ENCODE measurements at regions not wholly inside any gene's neighbourhood (a gene's known extent, or its start where the extent isn't known, plus 50 kb on each side); places are given as distances from the start of the nearest gene placed in this dataset.
"Not testable (repeated sequence)": the region's sequence is repeated elsewhere in the genome, so short reads cannot be mapped to it uniquely, and the experiment has no call there.

DNA sequence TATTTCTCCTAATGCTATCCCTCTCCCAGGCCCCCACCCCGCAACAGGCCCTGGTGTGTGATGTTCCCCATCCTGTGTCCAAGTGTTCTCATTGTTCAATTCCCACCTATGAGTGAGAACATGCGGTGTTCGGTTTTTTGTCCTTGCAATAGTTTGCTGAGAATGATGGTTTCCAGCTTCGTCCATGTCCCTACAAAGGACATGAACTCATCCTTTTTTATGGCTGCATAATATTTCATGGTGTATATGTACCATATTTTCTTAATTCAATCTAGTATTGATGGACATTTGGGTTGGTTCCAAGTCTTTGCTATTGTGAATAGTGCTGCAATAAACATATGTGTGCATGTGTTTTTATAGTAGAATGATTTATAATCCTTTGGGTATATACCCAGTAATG is 1270.3 kb downstream of the UQCRFS1 start:
- DNase-seq (ENCODE audit: low read depth) = not testable (repeated sequence)

DNA sequence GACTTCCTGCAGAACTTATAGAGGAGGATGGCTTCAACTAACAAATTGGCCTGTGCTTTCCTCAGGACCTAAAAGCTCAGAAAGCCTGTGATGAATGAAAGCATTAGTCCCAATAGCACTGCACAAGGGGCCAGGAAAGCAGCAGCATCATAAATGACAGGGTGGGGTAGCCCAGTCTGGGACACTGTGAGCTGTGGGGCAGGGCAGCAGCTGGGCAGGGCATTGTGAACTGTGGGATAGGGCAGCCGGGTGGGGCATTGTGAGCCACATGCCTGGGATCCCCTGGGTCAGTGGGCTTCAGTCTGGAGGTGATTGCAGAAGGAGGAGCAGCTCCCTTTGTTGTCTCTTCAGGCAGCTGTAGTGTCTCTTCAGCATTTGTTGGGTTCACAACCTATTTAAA is 1276.8 kb downstream of the UQCRFS1 start:
- no peak for DNase-seq (ENCODE audit: low read depth)

DNA sequence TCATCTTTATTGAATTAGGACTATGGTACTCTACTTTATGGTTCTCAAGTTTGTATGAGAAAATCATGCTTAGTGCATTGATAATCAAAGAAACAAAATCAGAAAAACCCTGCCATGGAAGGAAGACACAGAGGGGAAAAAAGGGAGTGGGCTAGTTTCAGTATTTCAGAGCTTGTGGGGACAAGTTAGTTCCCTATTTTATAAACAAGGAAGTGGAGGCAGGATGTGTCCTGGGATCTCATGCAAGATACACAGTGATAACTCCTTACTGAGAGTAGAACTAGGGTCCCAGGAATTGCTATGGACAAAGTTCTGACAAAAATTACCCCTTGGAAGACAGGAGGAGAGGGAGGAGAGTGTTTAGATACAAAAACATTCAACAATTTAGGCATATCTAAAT is 1277.3 kb downstream of the UQCRFS1 start:
- no peak for DNase-seq (ENCODE audit: low read depth)

DNA sequence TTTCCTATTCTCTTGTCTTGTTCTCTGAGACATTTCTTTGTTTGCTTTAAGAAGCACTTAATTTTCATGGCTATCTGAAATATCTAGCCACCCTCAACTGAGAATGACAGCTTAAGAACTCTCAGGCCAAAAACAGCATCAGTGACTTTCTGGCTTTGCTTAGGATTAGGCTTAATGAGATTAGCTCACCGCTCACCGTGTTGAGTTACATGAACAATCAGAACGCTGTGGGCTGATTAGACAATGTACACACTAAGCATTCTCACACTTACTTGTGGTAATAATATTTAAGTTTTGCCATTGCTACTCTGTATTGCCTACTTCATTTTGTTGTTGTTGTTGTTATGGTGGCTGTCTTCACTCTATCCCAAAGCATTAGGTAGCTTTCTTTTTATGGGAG is 1283.6 kb downstream of the UQCRFS1 start:
- no peak for DNase-seq (ENCODE audit: low read depth)

DNA sequence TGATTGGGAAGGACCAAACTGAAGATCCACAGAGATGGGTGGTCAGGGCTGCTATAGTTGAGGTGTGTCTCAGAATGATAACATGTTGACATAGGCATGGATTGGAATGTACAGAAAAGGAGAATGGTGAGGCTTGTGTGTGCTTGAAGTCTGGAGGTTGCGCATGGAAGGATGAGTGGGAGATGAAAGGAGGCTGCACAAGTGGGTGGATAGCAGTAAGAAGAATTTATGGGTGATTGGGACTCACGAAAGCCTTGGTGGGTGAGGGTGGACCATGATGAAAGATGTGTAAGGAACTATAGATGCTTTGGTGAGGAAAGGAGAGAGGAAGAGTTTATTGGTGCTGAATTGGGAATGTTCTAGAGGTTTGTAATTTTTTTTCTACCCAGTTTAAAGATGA is 1287.7 kb downstream of the UQCRFS1 start:
- no peak for DNase-seq (ENCODE audit: low read depth)

DNA sequence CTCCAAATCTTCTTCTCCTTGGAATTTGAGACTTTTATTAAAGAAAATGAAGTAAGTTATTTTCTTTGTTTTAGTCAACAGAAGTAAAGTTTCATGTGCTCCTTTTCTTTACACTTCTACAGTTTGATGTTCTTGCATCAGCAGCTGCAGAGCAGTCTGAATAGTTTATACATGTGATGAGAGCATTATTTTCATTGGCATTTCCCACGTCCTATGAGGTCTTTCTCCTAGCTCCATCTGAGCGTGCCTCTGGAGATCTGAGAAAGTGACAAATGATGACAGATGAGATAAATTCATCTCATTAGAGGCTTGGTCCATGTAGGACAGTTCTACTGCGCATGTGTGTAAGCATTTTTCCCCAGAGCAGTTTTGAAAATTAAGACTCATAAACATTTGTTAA is 1290.0 kb downstream of the UQCRFS1 start:
- no peak for DNase-seq (ENCODE audit: low read depth)

DNA sequence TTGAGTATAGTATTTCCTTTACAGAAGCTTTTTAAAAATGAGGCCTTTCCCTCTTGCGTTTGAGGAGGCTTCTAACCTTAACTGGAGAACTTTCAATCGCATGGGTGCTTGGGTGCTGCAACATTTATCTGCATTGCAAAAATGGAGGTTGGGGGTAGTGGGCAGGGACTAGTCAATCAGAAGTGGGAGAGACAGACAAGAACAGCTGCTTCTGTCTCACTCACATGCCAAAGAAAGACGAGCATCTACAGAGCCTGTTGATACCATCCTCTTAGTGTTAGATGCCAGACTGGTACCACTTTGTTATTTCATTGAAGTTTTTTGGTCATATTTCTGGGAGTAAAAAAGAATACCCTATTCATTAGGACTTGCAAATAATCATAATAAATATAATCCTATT is 1292.2 kb downstream of the UQCRFS1 start:
- no peak for DNase-seq (ENCODE audit: low read depth)

DNA sequence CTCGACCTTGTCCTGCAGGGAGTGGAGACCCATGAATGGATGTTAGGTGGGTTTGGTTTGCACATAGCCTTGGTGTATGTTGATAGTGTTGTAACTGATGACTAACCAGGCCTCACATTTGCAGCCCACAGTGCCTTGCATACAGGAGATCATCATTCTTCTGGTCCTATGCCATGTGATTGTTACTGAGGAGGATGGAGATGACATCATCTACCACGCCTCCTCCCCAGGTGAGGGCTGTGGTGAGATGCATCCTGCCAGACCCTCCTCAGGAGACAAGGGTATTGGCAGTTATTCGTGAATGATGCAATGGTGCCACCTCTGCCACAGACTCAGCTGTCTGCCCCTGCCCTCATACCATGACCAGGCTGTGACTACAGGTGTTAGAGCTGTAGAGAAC is 1294.1 kb downstream of the UQCRFS1 start:
- DNase-seq (ENCODE audit: low read depth) = no peak

DNA sequence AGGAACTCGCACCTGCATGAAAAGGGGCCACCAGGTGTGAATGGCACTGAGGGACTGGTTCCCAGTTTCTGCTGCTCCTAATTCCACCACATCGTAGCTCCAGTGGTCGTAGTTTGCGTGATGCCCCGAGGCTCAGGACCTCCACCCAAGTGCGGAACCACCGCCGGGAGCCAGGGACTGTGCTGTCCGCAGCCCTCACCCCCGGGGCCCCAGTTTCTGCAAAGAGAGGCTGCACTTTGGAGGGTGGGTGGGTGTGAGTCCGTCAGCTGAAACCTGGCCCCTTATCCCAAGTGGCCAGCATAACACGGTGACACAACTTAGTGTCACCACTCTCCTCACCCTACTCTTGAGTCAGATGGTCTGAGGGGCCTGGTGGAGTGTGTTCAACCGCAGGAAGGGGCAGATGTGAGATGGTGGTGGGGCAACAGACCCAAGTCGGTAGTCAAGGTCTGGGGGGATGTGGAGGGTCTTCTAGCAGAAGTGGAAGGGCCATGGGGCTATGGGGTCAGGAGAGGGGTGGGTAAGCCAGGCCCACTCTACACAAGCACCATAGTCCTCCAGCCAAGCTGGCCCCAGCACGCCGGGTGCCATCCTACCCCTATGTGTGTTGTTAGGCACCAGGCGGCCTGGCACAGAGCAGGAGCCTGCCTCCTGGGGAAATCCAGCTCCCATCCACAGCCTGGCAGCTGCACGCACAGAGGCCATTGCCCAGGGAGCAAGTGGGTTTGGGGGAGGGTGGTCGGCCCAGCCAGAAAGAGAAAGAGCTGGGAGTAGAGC is 1301.6 kb downstream of the UQCRFS1 start:
- no peak for DNase-seq (ENCODE audit: low read depth)

DNA sequence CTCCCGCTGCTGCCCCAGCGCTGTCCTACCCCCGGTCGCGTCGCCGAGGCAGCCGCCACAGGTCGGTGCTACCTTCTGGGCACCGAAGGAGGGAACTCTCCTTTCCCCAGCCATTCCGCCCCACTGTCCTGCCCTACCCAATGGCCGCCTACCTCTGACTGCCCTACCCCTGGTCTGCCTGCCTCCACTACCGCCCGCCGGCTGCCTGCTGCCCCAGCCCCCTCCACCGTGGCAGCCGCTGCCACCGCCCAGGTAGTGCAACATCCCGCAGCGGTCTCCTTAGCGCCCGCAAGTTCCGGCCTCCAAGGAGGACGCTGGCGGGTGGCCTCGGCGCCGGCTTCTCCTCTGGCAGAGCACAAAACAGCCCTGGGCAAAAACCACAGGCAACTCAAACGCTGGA is 1303.1 kb downstream of the UQCRFS1 start:
- no peak for DNase-seq (ENCODE audit: low read depth)

DNA sequence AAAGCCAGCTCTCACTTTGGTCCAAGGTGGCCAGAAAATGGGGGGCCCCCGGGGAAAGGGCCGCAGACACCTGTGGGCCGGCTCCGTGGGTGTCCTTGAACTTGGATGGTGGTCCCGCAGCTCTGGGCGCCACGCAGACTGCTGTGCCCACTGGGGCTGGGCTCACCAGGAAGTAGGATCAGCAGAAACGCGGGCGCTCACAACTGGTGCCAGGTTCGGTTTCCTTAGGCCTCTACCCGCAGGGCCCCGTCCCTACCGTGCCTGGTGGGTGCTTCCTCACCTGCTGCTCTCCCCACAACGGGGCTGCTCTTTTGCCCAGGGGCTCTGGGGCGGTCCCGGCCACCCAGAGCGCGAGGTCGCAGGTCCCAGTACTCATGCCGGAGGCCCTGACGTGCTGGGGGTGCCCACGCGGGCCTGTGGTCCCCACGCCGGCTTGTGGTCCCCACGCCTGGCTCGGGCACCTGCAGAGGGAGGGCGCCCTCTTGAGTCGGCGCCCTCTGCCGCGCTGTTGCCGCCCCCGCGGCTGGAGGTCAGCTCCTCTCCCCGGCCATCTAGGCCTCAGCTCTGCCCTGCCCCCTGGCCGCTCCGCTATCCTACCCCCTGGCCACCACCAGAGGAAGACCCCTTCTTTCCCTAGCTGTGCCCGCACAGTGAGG is 1303.6 kb downstream of the UQCRFS1 start:
- DNase-seq (ENCODE audit: low read depth) = no peak

DNA sequence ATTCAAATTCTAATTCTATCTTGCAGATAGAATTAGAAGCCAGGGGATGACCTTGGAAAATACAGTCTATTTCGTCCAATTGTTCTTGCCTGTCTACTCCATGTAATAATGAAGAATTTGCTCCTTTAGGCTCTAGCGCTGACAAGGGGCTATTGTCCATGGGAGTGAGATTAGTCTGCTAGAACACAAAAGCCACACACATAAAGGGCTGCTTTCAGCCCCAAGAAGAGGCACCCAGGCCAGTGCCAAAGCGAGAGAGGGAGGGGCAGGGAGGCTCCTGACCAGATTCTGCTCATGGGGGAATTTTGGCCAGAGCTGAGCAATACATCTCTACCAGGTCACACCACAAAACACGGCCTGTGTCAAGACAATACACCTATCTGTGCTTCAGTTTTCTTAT is 1306.9 kb downstream of the UQCRFS1 start:
- DNase-seq (ENCODE audit: low read depth) = no peak

DNA sequence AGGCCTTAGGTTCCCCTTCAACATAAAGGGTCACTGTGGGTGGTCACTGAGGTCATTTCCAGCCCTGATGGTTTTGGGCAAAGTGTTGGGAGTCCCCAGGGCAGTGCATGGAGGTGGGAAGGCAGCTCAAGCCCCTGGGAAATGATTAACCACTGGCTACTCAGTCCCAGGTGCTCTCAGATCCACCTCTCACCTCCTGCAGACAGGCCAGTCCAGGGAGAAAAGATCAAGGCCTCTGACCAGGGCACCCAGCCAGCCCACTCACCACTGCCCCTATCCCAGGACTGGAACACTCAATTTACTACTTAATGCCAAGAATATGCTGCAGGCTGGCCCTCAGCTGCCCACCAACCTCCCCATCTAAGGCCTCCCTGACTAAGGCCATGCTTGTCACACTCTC is 1307.9 kb downstream of the UQCRFS1 start:
- DNase-seq (ENCODE audit: low read depth) = no peak

DNA sequence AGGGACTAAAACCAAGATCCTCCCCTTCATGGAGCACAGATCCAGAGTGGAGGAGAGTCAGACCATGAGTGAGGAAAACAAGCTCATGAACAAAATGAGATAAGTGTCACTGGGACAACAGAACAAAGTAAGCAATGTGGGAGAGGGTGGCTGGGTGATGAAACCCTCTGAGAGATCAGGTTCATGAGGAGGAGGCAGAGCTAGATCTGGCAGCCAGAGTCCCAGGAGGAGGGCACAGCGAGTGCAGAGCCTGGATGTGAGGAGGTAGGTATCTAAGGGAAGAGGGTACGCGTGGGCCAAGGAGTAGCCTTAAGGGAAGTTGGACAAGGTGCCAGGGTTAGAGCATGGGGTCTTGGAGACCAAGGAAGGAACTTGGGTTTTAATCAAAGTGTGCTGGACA is 1311.9 kb downstream of the UQCRFS1 start:
- no peak for DNase-seq (ENCODE audit: low read depth)

DNA sequence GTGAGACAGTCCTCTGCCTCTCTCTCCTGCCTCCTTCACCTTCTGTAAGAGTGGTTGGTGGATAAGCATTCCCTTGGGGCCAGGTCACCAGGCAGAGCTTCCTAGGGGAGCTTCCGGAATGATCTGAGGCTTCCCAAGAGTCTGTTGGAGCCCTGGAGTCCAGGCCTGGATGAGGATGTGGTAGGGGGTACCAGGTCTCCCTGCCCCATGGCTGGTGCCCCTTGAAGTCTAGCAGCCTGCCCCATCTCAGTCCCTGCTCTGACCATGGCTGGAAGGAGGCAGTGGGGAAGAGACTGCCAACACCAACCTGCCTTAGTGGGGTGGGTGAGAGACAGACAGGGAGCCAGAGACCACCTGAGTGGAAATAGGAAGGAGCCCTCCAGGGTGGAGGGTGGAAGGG is 1316.9 kb downstream of the UQCRFS1 start:
- no peak for DNase-seq (ENCODE audit: low read depth)

DNA sequence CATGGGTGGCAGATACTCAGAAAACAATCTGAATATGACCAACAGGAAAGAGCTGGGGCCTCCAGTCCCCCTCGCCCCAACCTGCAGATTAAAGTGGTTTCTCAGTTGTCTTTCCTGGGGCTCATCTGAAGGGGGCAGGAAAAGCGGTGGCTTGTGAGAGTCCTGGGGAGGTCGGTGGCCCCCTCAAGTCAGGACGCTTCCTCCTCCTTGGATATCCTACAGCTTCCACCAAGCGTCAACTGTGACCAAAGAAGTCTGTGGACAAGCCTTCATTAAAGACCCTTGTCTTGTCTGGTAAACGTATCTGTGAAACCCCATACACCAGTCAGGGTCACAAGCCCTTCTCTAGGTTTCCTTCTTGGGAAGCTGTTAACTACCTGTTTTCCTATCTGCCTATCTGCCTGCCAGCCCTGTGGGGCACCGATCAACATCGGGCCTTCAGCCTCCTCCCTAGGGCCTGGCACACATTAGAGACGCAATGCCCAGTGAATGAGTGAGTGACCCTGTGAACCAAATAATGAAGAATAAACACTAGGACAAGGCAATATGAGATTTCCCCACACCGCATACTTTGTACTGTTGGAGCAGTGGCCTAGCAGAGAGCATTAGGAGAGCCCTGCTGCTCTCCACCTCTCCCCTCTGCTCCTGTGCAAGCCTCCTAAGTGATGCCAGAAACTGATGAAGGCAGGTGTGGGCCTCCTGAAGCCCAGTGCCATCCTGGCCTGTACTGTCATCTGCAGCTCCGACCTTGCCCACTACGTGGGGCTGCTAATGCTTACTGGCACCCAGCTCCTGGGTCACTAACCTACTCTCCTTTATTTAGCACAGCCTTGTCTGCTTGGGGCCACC is 1317.8 kb downstream of the UQCRFS1 start:
- no peak for DNase-seq (ENCODE audit: low read depth)

DNA sequence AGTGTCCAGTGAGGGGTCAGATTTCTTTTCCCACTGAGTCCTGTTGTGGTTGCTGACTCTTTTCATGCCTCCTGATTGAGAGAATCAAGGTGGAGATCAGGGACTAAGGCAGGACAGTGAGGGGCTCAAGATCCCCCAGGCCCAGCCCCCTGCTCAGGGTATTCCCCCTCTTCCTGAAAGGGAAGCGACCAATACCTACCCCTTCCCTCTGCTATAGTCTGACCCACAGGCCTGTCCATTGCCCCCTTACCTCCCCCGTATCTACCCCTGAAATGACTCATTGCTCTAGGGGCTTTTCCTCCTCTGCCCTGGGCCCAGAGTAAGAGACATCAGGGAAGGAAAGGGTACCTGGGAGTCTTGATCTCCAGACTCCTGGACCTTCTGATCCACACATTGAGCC is 1320.5 kb downstream of the UQCRFS1 start:
- DNase-seq (ENCODE audit: low read depth) = no peak

DNA sequence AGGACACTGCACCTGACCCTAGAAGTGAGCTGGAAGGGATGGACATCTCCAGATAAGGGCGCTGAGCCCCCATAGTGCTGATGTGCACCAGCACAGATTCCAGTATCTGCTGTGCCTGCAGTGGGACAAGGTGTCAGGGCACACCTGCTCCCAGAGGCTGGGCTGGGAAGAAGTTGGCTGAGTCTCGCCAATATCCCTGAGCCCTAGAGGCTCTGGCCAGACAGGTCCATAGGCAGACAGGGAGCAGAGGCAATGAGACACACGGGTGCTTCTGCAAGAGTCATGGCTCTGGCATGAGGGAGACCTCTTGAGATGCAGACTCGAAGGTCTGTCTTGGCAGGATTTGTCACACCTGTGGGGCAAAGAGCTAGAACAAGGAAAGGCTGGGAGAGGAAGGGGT is 1321.5 kb downstream of the UQCRFS1 start:
- no peak for DNase-seq (ENCODE audit: low read depth)

DNA sequence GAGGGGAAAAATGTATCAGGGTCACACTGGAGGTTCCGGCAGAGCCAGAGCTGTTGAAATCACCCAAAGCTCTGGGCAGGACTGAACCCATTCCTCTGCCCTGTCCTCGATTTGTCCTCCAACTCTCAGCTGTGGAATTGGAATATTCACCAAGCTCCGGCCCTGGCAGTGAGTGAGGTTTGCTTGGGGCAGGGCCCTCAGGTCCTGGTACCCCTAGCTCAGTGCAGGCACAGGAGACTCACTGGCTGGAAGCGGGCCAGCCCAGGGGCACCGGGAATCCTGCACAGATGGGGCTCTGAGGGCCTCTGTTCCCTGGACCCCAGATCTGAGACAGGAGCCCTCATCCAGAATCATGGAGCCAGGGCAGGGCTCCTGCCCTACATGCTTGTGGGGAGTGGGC is 1322.3 kb downstream of the UQCRFS1 start:
- DNase-seq (ENCODE audit: low read depth) = no peak

DNA sequence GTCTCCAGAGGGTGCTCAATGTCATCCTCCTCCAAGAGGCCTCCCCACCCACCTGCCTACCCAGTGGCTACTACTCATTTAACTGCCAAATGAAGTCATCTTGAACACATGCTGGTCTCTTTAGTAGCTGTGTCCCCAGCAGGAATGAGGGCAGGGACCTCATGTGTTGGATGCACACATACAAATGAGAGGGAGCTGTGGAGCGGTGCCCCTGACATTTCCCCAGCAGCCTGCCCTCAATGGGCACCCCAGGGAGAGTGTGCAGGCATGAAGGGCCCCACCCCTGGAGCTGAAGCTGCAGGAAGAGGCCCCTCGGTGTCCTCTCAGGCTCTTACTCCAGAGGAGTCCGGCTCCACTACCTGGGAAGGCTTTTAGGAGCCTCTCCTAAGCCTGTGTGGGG is 1322.7 kb downstream of the UQCRFS1 start:
- no peak for DNase-seq (ENCODE audit: low read depth)

DNA sequence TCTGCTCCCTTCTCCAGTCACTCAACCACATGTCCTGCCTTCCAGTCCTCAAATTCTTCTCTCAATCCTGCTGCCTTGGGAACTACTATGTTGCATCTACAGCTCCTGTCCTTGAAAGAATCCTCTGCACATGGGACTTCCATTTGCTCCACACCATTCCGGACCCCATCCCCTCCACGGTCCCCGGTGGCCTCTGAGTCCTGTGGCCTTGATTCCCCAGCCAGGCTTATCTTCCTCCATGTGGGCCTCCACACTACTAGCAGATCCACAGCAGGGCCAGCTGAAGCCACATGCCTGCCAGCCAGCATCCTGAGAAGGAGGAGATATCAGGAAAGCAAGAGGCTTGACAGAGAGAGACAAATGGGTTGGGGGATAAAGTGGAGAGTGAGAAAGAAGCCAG is 1323.8 kb downstream of the UQCRFS1 start:
- DNase-seq (ENCODE audit: low read depth) = no peak

DNA sequence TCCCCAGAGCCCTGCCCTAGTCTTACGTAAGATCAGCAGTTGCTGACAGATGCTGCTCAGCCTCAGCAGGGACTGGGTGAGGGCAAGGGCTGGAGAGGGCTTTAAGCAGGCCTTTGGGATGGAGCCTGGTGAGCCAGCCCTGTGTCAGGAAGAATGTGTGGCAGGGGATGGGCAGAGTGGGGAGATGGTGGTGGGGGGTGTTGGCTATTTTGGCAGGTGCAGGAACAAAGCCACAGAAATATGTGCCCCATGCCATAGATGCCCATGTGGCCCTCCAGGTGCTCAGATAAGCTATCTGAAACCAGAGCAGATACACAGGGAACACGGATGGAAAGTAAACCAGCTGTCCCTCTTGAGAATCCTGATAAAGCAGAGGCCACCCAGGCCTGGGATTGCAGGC is 1325.0 kb downstream of the UQCRFS1 start:
- no peak for DNase-seq (ENCODE audit: low read depth)

DNA sequence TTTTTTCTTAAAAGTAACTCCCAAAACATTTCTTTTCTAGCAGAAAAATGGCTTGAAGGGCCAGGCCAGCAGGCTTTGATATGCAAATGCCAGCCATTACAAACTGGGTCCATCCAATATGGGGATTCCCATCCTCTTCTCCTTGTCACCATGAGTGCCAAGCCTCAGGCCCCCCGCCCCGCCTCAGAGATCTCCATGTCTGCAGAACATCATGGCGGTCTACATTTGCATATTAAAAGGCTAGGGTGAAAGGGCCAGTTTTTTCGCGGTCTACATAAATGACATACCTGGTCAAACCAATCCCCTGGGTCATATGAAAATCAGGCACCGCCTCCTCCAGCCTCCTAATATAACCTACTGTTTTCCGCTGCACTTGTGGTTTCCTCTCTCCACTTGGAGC is 1327.6 kb downstream of the UQCRFS1 start:
- DNase-seq (ENCODE audit: low read depth) = no peak
